ENCODE measurements at regions not wholly inside any gene's neighbourhood (a gene's known extent, or its start where the extent isn't known, plus 50 kb on each side); places are given as distances from the start of the nearest gene placed in this dataset.

- Histone ChIP-seq H3K4me2 (ENCODE audit: insufficient read depth, low read length) (no peak overlapping the region), H3K9me1 (replicated peaks; ENCODE audit: control insufficient read depth, extremely low read depth, insufficient read depth, low read length) (no peaks in the 10 kb centered on the region), H3K9me3 (replicated peaks; ENCODE audit: control insufficient read depth, insufficient read depth, low read length) (no peaks in the 10 kb centered on the region), H2AFZ (ENCODE audit: low read depth, low read length) (no peak overlapping the region), H3K36me3 (ENCODE audit: control insufficient read depth in 2 of 2, extremely low read depth in 1 of 2, insufficient read depth in 2 of 2, low read length in 2 of 2) (no peaks in the 10 kb centered on the region), H3K27ac (ENCODE audit: insufficient read depth, low read depth, low read length) (no peak overlapping the region), H3K4me1 (ENCODE audit: control insufficient read depth, extremely low read depth, insufficient read depth, low read length) (no peaks in the 10 kb centered on the region), H4K20me1 (replicated peaks; ENCODE audit: control insufficient read depth, extremely low read depth, insufficient read depth, low read length) (no peaks in the 10 kb centered on the region), H3K79me2 (ENCODE audit: control insufficient read depth, insufficient read depth, low read length) (no peaks in the 10 kb centered on the region), H3K9ac (replicated peaks; ENCODE audit: extremely low read depth, insufficient read depth, low read length) (no peak overlapping the region), H3K27me3 (ENCODE audit: control insufficient read depth in 2 of 2, insufficient read depth in 2 of 2, low read length in 2 of 2) (no peaks in the 10 kb centered on the region), H3K4me3 (replicated peaks in 1 of 3; ENCODE audit: insufficient read depth in 1 of 3, low read depth in 1 of 3, low read length in 3 of 3) (no peak overlapping the region)
- CTCF ChIA-PET: interaction anchor here (1.5 kb wide), 1 partner anchor 406 kb away, joined by 4 read pairs; no protein-coding TSS in a partner anchor
- dilution Hi-C loops (cut with MboI; ENCODE audit: extremely low pct_ligation_motif_present, low sequenced_read_pairs) (no loop called here), intact Hi-C loops (cut with micrococcal nuclease) (no loop called here)
- TF ChIP-seq EZH2 (IDR thresholded peaks at IDR 0.05; ENCODE audit: borderline replicate concordance, low read depth, low read length, severe bottlenecking): no peak
- no peak for TF ChIP-seq MAX (IDR thresholded peaks at IDR 0.05; ENCODE audit: insufficient read depth, insufficient read length)
- no peak for TF ChIP-seq GATA2 (IDR thresholded peaks at IDR 0.05; ENCODE audit: insufficient read depth, insufficient read length, low read depth, low read length)
- no peak for TF ChIP-seq JUN (IDR thresholded peaks at IDR 0.05; ENCODE audit: borderline replicate concordance, insufficient read depth, insufficient read length, low read depth)
- TF ChIP-seq FOS (IDR thresholded peaks at IDR 0.05; ENCODE audit: borderline replicate concordance, insufficient read depth, low read length): no peak
- TF ChIP-seq POLR2AphosphoS5 (IDR thresholded peaks at IDR 0.05; ENCODE audit: insufficient read depth, low read depth, low read length): no peak
- no peak for TF ChIP-seq CTCF (IDR thresholded peaks at IDR 0.05; ENCODE audit: extremely low read depth in 1 of 2, insufficient read depth in 1 of 2, low read depth in 1 of 2, low read length in 2 of 2)
- no peak for TF ChIP-seq MYC (IDR thresholded peaks at IDR 0.05; ENCODE audit: low read depth, low read length)
- no peak for TF ChIP-seq POLR2A (IDR thresholded peaks at IDR 0.05; ENCODE audit: low read depth, low read length)
- POLR2A ChIA-PET: no interaction called here
- BruUV-seq (replicated peaks): no TSS peak
- peak; percentile 64 for DNase-seq (ENCODE audit: low read depth, low spot score)
- FAIRE-seq: peak; percentile 47
Measured at GRCh38 chr4:19842471-19842870, 409.2 kb upstream of the SLIT2 start.

Data from endothelial cell of umbilical vein (primary cell).